ENCODE measurements at regions not wholly inside any gene's neighbourhood (a gene's known extent, or its start where the extent isn't known, plus 50 kb on each side); places are given as distances from the start of the nearest gene placed in this dataset.

DNA sequence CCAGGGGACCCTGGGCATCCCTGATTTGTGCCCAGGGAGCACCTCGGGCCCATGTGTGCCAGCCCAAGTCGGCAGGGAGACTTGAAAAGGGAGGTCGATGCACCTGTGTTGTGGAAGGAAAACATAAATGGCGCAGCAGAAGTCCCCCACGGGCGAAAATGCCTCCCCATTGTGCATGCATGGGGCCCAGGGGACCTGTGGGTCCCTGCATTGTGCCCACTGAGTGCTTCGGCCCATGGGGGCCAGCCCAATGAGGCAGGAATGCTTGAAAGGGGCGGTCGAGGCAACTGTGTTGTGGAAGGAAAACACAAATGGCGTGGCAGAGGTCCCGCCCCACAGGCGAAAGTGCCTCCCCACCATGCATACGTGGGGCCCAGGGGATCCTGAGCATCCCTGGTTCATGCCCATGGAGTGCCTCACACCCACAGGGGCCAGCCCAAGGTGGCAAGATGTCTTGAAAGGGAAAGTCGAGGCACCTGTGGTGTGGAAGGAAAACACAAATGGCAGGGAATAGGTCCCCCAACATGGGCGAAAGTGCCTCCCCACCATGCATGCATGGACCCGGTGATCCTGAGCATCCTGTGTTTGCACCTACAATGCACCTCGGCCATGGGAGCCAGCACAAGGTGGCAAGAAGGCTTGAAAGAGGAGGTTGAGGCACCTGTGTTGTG, 368.0 kb downstream of the ALG10 start:
- H3K4me3 Mint-ChIP-seq: no peak overlapping the region

DNA sequence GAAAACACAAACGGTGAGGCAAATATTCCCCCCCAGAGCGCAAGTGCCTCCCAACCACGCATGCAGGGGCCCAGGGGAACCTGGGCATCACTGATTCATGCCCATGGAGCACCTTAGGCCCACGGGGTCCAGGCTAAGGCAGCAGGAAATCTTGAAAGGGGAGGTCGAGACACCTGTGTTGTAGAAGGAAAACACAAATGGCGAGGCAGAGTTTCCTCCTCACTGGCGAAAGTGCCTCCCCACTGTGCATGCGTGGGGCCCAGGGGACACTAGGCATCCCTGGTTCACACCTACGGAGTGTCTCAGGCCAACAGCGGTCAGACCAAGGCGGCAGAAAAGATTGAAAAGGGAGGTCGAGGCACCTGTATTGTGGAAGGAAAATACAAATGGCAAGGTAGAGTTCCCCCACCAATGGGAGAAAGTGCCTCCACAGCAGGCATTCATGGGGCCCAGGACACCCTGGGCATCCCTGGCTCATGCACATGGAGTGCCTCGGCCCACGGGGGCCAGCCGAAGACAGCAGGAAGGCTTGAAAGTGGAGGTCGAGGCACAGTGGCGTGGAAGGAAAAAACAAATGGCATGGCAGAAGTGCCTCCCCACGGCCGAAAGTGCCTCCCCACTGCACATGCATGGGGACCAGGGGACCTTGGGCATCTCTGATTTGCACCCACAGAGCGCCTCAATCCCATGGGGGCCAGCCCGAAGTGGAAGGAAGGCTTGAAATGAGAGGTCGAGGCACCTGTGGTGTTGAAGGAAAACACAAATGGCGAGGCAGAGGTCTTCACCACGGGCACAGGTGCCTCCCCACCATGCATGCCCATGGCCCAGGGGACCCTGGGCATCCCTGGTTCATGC, 368.8 kb downstream of the ALG10 start:
- DNase-seq: peak in 1 of 10 donors; percentile 28
- H3K4me3 Mint-ChIP-seq: no peak overlapping the region

More for the DNA sequence above, 368.0 kb downstream of the ALG10 start:
- peak in 1 of 10 donors; percentile 36 for DNase-seq
- peaks cover 0 to 62% (median 13%) of the 10 kb centered on the region in 9 donors for H3K9me3 Mint-ChIP-seq
- peaks cover 0 to under 1% (median 0%) of the 10 kb centered on the region in 3 donors for H3K36me3 Mint-ChIP-seq
- no peak for ATAC-seq
- H3K4me1 Mint-ChIP-seq: no peaks in the 10 kb centered on the region
- POLR2A ChIA-PET: no interaction called here
- no peak overlapping the region for H3K27ac Mint-ChIP-seq
- H3K27me3 Mint-ChIP-seq: peaks cover 0 to 38% (median 9%) of the 10 kb centered on the region in 5 donors

DNA sequence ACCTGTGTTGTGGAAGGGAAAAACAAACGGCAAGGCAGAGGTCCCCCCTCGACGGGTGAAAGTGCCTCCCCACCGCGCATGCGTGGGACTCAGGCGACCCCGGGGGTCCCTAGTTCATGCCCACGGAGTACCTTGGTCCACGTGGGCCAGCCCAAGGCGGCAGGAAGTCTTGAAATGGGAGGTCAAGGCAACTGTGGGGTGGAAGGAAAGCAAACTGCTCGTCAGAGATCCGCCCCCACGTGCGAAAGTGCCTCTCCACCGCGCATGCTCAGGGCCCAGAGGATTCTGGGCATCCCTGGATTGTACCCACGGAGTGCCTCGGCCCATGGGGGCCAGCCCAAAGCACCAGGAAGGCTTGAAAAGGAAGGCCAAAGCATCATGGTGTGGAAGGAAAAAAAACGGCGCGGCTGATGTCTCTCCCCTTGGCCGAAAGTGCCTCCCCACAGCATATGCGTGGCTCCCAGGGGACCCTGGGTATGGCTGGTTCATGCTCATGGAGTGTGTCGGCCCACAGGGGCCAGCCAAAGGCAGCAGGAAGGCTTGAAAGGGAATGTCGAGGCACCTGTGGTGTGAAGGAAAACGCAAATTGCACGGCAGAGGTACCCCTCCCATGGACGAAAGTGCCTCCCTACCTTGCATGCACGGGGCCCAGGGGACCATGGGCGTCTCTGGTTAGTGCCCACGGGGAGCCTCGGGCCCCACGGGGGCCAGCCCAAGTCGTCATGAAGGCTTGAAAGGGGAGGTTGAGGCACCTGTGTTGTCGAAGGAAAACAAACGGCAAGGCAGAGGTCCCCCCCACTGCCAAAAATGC, 369.7 kb downstream of the ALG10 start:
- no peak overlapping the region for H3K27ac Mint-ChIP-seq
- DNase-seq (peak in 1 of 10 donors; percentile 35), ATAC-seq (no peak)
- H3K4me3 Mint-ChIP-seq: no peak overlapping the region
- POLR2A ChIA-PET: no interaction called here
- peaks cover 0 to 53% (median 11%) of the 10 kb centered on the region in 9 donors for H3K9me3 Mint-ChIP-seq
- H3K4me1 Mint-ChIP-seq: no peaks in the 10 kb centered on the region
- H3K27me3 Mint-ChIP-seq: peaks cover 0 to 30% (median 9%) of the 10 kb centered on the region in 5 donors
- H3K36me3 Mint-ChIP-seq: no peaks in the 10 kb centered on the region

More for the DNA sequence above, 368.8 kb downstream of the ALG10 start:
- ATAC-seq: no peak
- Mint-ChIP-seq H3K4me1 (no peaks in the 10 kb centered on the region), H3K27ac (no peak overlapping the region), H3K36me3 (no peaks in the 10 kb centered on the region), H3K27me3 (peaks cover 0 to 32% (median 9%) of the 10 kb centered on the region in 5 donors), H3K9me3 (peaks cover 0 to 55% (median 9%) of the 10 kb centered on the region in 9 donors)
- POLR2A ChIA-PET: no interaction called here

DNA sequence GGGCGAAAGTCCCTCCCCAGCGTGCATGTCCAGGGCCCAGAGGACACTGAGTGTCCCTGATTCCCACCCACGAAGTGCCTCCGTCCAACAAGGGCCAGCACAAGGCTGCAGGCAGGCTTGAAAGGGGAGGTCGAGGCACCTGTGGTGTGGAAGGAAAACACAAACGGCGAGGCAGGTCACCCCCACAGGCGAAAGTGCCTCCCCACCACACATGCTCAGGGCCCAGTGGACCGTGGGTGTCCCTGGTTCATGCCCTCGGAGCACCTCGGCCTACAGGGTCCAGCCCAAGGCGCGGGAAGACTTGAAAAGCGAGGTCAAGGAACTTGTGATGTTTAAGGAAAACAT, 370.4 kb downstream of the ALG10 start:
- H3K36me3 Mint-ChIP-seq: no peaks in the 10 kb centered on the region
- no peak overlapping the region for H3K27ac Mint-ChIP-seq
- POLR2A ChIA-PET: no interaction called here
- peaks cover 0 to 57% (median 12%) of the 10 kb centered on the region in 9 donors for H3K9me3 Mint-ChIP-seq
- DNase-seq (peak in 1 of 10 donors; percentile 61), ATAC-seq (no peak)
- H3K27me3 Mint-ChIP-seq: peaks cover 0 to 30% (median 9%) of the 10 kb centered on the region in 5 donors
- no peak overlapping the region for H3K4me3 Mint-ChIP-seq
- H3K4me1 Mint-ChIP-seq: no peaks in the 10 kb centered on the region

DNA sequence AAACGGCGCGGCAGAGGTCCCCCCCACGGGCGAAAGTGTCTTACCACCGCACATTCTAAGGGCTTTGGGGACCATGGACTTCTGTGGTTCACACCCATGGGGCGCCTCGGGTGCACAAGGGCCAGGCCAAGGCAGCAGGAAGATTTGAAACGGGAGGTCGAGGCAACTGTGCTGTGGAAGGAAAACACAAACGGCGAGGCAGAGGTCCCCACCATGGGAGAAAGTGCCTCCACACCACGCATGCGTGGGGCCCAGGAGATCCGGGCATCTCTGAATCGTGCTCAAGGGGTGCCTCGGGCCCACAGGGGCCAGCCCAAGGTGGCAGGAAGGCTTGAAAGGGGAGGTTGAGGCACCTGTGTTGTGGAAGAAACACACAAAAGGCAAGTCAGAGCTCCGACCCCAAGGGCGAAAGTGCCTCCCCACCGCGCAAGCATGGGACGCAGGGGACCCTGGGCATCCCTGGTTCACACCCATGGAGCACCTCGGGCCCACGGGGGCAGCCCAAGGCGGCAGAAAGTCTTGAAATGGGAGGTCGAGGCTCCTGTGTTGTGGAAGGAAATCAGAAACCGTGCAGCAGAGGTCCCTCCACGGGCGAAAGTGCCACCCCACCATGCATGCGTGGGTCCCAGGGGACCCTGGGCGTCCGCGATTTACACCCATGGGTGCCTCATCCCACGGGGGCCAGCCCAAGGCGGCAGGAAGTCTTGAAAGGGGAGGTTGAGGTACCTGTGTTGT, 371.0 kb downstream of the ALG10 start:
- no peak overlapping the region for H3K4me3 Mint-ChIP-seq
- POLR2A ChIA-PET: no interaction called here
- H3K27ac Mint-ChIP-seq: no peak overlapping the region
- no peaks in the 10 kb centered on the region for H3K4me1 Mint-ChIP-seq
- H3K27me3 Mint-ChIP-seq: peaks cover 0 to 28% (median 7%) of the 10 kb centered on the region in 5 donors
- peak in 2 of 10 donors; percentile 8 to 46 for DNase-seq
- H3K36me3 Mint-ChIP-seq: no peaks in the 10 kb centered on the region
- no peak for ATAC-seq
- peaks cover 0 to 59% (median 12%) of the 10 kb centered on the region in 9 donors for H3K9me3 Mint-ChIP-seq

DNA sequence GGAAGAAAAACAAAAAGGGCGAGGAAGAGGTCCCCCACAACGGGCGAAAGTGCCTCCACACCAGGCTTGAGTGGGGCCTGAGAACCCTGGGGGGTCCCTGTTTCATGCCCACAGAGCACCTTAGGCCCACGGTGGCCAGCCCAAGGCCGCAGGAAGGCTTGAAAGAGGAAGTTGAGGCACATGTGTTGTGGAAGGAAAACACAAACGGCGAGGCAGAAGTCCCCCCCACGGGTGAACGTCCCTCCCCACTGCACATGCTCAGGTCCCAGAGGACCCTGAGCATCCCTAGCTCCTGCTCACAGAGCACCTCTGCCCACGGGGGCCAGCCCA, 371.5 kb downstream of the ALG10 start:
- POLR2A ChIA-PET: no interaction called here
- Mint-ChIP-seq H3K9me3 (peaks cover 0 to 58% (median 10%) of the 10 kb centered on the region in 9 donors), H3K4me3 (no peak overlapping the region), H3K27ac (no peak overlapping the region), H3K36me3 (no peaks in the 10 kb centered on the region), H3K27me3 (peaks cover 0 to 28% (median 6%) of the 10 kb centered on the region in 5 donors), H3K4me1 (no peaks in the 10 kb centered on the region)
- DNase-seq: peak in 1 of 10 donors; percentile 0
- no peak for ATAC-seq

DNA sequence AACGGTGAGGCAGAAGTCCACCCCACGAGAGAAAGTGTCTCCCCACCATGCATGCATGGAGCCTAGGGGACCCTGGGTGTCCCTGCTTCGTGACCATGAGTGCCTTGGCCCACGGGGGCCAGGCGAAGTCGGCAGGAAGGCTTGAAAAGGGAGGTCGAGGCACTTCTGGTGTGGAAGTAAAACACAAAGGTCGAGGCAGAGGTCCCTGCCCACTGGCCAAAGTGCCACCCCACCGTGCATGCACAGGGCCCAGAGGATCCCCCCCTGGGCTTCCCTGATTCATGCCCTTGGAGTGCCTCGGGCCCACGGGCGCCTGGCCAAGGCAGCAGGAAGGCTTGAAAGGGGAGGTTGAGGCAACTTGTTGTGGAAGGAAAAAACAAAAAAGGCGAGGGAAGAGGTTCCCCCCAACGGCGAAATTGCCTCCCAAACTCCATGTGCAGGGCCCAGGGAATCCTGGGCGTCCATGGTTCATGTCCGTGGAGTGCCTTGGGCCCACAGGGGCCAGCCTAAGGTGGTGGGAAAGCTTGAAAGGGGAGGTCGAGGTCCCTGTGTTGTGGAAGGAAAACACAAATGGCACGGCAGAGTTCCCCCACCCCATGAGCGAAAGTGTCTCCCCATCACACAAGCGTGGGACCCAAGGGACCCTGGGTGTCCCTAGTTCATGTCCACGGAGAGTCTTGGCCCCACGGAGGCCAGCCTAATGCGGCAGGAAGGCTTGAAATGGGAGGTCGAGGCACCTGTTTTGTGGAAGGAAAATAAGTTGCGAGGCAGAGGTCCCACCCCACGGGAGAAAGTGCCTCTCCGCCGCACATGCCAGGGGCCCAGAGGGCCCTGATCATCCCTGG, 372.1 kb downstream of the ALG10 start:
- no peaks in the 10 kb centered on the region for H3K36me3 Mint-ChIP-seq
- DNase-seq (peak in 2 of 10 donors; percentile 8 to 28), ATAC-seq (no peak)
- peaks cover 0 to 61% (median 9%) of the 10 kb centered on the region in 9 donors for H3K9me3 Mint-ChIP-seq
- peaks cover 0 to 24% (median 3%) of the 10 kb centered on the region in 5 donors for H3K27me3 Mint-ChIP-seq
- no peaks in the 10 kb centered on the region for H3K4me1 Mint-ChIP-seq
- POLR2A ChIA-PET: no interaction called here
- peak overlapping the region in 1 of 10 donors; percentile 29 for H3K27ac Mint-ChIP-seq
- no peak overlapping the region for H3K4me3 Mint-ChIP-seq

DNA sequence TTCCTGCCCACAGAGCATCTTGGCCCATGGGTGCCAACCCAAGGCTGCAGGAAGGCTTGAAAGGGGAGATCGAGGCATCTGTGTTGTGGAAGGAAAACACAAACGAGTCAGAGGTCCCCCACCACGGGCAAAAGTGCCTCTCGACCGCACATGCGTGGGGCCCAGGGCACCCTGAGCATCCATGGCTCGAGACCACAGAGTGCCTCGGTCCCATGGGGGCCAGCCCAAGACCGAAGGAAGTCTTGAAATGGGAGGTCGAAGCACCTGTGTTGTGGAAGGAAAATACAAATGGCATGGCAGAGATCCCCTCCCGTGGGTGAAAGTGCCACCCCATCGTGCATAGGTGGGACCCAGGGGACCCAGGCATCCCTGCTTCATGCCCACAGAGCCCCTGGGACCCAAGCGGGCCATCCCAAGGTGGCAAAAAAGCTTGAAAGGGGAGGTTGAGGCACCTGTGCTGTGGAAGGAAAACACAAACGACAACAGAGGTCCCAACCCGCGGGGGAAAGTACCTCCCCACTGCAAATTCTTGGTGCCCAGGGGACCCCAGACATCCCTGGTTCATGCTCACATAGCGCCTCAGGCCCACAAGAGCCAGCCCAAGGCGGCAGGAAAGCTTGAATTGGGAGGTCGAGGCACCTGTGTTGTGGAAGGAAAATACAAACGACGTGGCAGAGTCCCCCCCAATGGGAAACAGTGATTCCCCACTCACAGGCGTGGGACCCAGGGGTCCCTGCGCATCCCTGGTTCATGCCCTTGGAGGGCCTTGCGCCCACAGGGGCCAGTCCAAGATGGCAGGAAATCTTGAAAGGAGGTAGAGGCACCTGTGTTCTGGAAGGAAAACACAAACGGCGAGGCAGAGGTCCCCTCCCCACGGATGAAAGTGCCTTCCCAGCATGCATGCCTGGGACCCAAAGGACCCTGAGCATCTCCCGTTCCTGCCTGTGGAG, 373.0 kb downstream of the ALG10 start:
- Mint-ChIP-seq H3K27ac (no peak overlapping the region), H3K4me3 (no peak overlapping the region), H3K4me1 (no peaks in the 10 kb centered on the region), H3K9me3 (peaks cover 0 to 69% (median 11%) of the 10 kb centered on the region in 9 donors), H3K27me3 (peaks cover 0 to 17% (median 3%) of the 10 kb centered on the region in 5 donors), H3K36me3 (no peaks in the 10 kb centered on the region)
- POLR2A ChIA-PET: no interaction called here
- DNase-seq: peak in 3 of 10 donors; percentile 2 to 37 (median 7)
- ATAC-seq: no peak

DNA sequence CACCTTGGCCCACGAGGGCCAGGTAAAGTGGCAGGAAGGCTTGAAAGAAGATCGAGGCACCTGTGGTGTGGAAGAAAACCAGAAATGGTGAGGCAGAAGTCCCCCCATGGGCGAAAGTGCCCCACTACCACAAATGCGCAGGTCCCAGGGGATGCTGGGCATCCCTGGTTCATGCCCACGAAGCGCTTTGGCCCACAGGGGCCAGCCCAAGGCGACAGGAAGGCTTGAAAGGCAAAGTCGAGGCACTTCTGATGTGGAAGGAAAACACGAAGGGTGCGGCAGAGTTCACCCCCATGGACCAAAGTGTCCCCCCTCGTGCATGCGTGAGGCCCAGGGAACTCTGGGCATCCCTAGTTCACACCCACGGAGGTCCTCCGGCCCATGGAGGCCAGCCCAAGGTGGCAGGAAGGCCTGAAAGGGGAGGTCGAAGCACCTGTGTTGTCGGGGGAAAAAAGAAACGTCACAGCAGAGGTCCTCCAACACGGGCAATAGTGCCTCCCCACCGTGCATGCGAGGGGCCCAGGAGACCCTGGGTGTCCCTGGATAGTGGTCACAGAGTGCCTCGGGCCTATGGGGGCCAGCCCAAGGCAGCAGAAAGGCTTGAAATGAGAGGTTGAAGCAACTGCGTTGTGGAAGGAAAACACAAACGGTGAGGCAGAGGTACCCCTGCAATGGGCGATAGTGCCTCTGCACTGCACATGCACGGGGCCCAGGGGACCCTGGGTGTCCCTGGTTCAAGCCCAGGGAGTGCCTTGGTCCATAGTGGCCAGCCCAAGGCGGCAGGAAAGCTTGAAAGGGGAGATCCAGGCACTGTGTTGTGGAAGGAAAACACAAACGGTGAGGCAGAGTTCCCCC, 373.9 kb downstream of the ALG10 start:
- no peak for ATAC-seq
- Mint-ChIP-seq H3K36me3 (no peaks in the 10 kb centered on the region), H3K4me1 (no peaks in the 10 kb centered on the region), H3K27me3 (peaks cover 0 to 10% (median 0%) of the 10 kb centered on the region in 5 donors), H3K4me3 (no peak overlapping the region), H3K9me3 (peaks cover 0 to 69% (median 12%) of the 10 kb centered on the region in 9 donors), H3K27ac (no peak overlapping the region)
- POLR2A ChIA-PET: no interaction called here
- DNase-seq: peak in 3 of 10 donors; percentile 1 to 35 (median 11)

All from naive thymus-derived CD8-positive, alpha-beta T cell (primary cell).